ENCODE measurements at regions not wholly inside any gene's neighbourhood (a gene's known extent, or its start where the extent isn't known, plus 50 kb on each side); places are given as distances from the start of the nearest gene placed in this dataset.

GRCh38 chr5:56476487-56476856 lies 243.3 kb upstream of the ANKRD55 start (continued):
- TF ChIP-seq FOXJ3 (CRISPR knock-in tag; IDR thresholded peaks at IDR 0.05; ENCODE audit: borderline replicate concordance) (no peak), ZNF350 (CRISPR knock-in tag; IDR thresholded peaks at IDR 0.05; ENCODE audit: borderline replicate concordance, low read depth) (no peak), FOXK1 (CRISPR knock-in tag; IDR thresholded peaks at IDR 0.05; ENCODE audit: borderline replicate concordance, low read depth) (no peak), ZNF563 (CRISPR knock-in tag; IDR thresholded peaks at IDR 0.05) (no peak), CEBPB (IDR thresholded peaks at IDR 0.05; ENCODE audit: borderline replicate concordance, low read depth, low read length) (no peak), ZNF343 (CRISPR knock-in tag; IDR thresholded peaks at IDR 0.05) (no peak), NR2C2 (CRISPR knock-in tag; IDR thresholded peaks at IDR 0.05; ENCODE audit: borderline replicate concordance) (no peak), U2AF2 (IDR thresholded peaks at IDR 0.05; ENCODE audit: low read depth, low read length) (no peak), ZHX1 (CRISPR knock-in tag; IDR thresholded peaks at IDR 0.05; ENCODE audit: low read depth) (no peak), MIXL1 (CRISPR knock-in tag; IDR thresholded peaks at IDR 0.05) (peak; percentile 47; the same call in 1 of the 2 replicates), PAX8 (CRISPR knock-in tag; IDR thresholded peaks at IDR 0.05; ENCODE audit: borderline replicate concordance) (no peak), ZNF75D (CRISPR knock-in tag; IDR thresholded peaks at IDR 0.05; ENCODE audit: borderline replicate concordance) (no peak), SKIL (CRISPR knock-in tag; IDR thresholded peaks at IDR 0.05; ENCODE audit: borderline replicate concordance) (0 out of 2 replicates have a peak, but pooled peaks have one; percentile 30), POGK (CRISPR knock-in tag; conservative IDR thresholded peaks at IDR 0.05) (no peak), MAZ (IDR thresholded peaks at IDR 0.05; ENCODE audit: borderline replicate concordance, low read depth, low read length) (no peak), MAZ (CRISPR knock-in tag; IDR thresholded peaks at IDR 0.05; ENCODE audit: low read depth) (no peak), KLF13 (CRISPR knock-in tag; IDR thresholded peaks at IDR 0.05) (no peak), PHF21A (CRISPR knock-in tag; IDR thresholded peaks at IDR 0.05) (peak; percentile 61; the same call in 1 of the 2 replicates), HNRNPUL1 (IDR thresholded peaks at IDR 0.05; ENCODE audit: low read depth, low read length) (no peak), ZNF775 (CRISPR knock-in tag; IDR thresholded peaks at IDR 0.05; ENCODE audit: borderline replicate concordance) (no peak)

Measured in HepG2 (cell line).